Left ventricle myocardium superior (tissue), 1 donor: ENCODE measurements at regions not wholly inside any gene's neighbourhood (a gene's known extent, or its start where the extent isn't known, plus 50 kb on each side); places are given as distances from the start of the nearest gene placed in this dataset.

ENCODE experiments used
- ATAC-seq: fragments of 200-7000 bp; cut with Tn5 transposase; one replicate; pipeline ENCODE4 v1.9.1; 2020; ENCODE audit warnings: mild to moderate bottlenecking, moderate library complexity
- DNase-seq: peaks from one replicate; pipeline ENCODE4 v3.0.0-alpha.2; 2020
- intact Hi-C: fragments of 100-400 bp; cut with micrococcal nuclease; formaldehyde crosslinking; loops from one replicate; pipeline ENCODE4 v1.11.0; 2022
- donor health status: DM: no; HTN: yes; CAD: no; lungs with severe emphysema.

DNA sequence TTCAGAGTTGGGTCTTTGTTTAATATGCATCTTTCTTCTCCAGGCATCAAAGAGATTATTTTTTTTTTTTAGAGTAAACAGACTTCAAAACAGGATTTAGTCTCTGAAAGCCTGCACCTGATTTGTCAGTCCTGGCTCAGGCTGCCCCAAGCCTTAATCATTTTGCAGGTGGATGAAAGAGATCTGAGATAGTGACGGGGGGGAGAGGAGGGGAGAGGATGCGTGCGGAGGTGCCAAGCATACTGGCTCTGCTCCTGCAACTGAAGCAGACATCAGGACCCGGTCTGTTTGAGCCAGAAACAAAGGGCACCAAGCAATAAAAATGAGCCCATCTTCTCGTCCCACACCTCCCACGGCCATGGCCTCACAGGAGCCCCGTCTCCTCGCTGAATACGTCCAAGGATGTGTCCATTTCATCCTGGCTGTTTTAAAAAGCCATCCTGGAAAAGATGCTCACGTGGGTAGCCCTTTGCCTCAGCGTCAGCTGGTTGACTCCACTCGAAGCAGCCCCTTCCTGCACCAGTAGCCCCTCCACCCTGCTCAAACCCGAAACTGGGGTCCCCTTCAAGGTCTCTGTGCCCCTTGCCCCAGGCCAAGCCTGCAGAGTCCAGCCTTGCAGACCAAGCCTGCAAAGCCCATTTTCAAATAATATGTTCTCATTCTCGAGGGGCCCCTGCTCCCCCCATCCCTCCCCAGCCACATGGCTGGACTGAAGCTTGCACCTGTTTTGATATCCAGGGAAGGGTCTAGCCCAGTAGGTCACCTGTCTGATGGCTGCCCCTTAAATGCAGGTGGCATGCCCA, 84.8 kb upstream of the TNRC6C start:
- ATAC-seq (no peak), DNase-seq (peak; percentile 4)
- intact Hi-C loops, result no loop called here

DNA sequence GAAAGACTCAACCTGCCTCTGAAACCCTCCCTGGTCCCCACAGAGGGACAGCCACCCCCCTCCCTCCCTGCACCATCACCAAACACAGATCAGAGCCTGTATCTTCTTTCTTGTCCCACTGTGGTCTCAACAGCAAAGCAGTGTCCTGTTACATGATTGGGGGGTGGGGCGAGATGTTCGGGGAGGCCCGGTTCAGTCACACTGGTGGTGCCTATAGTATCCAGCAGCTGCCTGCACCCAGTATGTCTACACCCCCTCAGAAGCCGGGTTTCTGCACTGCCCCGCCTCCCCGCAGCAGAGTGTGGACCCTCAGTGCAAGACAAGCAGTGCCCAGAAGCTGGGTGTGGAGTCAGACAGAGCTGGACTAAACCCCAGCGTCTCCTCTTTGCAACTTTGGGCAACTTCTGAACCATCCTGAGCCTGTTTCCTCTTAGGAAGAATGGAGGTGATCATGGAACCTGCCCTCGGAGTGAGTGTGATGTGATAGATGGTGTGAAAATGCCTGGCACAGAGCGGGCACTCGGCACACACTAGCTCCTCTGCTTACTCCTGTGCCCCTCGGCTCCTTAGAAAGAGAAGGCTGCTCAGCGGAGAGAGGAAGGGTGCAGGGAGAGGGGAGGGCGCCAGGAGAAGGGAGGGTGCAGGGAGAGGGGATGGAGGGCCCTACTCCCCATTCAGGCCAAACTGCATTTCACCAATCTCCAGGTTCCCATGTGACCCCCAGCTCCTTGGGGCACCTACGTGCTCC, 84.0 kb upstream of the TNRC6C start:
- intact Hi-C loops, result no loop called here
- peak; percentile 14 for DNase-seq
- no peak for ATAC-seq

DNA sequence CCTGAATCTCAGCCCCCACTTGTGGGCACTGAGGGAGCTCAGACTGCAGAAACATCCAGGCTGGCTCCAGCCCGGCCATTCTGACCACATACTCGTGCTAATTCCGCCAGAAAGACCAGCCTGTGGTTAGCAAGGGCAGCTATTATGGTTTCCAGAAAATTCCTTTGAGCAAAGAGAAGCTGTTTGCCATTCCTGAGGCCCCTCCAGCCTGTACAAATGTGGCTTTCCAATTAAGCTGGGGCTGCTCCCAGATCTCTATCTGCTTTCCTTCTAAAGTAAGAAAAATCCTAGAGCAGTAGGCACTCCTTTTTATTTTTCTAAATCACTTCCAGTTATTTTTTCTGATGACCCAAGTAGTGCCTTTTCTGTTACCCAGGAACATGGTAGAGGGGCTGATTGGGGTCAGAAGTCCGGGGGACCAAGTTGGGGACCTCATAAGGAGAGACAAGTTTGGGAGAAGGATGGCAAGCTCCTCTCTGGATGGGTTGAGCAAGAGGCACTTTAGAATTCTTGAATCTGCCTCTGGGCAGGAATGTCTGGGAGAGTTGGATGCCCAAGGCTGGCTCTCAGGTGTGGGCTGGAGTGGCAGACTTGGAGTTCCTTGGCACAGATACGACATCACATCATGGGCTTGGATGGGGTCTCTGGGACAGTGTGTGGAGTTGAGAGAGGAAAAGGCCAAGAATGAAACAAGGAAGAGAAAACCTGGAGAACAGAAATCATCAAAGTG, 83.3 kb upstream of the TNRC6C start:
- DNase-seq, result no peak
- intact Hi-C loops, result no loop called here
- ATAC-seq, result no peak

DNA sequence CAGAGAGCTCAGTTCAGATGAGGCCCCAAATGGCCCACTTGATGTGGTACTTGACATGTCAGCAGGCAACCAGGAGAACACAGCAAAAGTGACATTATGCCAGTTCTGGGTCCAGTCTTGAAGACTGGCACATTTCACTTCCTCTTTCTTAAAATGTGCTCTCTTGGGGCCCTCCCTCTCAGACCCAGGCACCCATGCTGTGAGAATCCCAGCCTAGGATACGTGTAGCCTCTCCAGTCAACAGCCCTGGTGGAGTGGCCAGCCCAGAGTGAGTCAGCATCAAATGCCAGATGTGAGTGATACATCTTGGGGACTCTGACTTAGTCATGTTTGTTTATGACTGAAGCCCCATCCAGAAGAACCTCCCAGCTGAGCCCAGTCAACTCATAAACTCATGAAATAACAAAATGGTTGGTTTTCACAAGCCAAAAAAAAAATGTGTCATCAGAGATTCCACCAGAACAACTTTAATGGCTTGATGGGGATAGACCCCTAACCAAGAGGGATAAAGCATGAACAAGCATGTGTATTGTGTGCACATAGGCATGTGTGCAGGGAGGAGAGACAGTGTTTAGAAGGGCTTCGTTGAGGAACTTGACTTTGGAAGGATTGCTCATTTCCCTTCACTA, 82.5 kb upstream of the TNRC6C start:
- intact Hi-C loops, result no loop called here
- DNase-seq, result no peak
- ATAC-seq, result no peak

DNA sequence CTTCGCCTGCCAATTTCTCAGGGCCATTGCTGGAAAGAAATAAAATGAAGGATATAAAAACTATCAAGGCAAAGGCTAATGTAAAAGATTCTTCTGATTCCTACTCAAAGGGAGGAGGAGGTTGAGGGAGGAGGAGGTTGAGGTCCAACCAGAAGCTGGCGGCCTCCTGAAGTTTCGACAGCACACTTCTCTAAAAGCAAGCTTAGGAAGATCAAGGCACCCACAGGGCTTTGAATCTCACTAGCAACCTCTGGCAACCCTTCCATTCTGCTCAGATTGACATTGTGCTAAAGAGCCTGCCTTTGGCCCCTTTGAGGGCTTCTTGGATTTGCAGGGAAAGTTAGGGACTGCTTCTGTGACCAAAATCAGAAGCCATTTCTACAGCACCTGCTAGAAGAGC, 81.5 kb upstream of the TNRC6C start:
- no peak for ATAC-seq
- no peak for DNase-seq
- intact Hi-C loops, result no loop called here

DNA sequence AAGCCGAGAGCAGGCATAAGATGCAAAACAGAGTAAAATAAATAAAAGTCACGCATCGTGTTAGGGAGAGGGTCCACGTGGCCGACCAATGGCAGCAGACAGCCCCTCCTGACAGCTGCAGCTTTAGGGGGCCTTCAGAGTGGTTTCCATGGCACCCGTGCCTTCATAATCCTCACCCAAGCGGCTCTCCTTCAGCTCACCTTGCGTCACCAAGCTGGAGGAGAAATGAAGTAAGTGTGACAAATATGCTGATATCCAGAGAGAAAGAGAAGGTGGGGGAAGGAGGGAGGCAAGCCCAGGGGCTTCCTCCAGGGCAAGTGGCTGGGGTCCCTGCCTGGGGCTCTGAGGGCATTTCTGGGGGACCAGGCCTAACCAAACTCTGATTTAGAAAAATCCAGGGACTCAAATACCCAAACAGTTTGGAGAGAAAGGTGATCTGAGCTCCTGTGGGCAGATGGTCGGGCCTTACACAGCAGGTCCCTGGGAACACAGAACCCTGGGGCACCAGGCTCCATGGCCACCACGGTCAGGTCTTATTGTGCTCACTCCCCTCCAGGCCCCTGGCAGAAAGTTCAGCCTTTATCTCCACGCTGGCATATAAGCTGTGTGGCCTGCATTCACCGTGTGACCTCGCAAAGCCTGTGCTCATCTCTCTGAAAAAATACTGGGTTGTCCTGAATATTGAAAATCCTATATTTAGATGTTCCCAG, 80.7 kb upstream of the TNRC6C start:
- intact Hi-C loops, result no loop called here
- DNase-seq, result no peak
- ATAC-seq, result no peak

DNA sequence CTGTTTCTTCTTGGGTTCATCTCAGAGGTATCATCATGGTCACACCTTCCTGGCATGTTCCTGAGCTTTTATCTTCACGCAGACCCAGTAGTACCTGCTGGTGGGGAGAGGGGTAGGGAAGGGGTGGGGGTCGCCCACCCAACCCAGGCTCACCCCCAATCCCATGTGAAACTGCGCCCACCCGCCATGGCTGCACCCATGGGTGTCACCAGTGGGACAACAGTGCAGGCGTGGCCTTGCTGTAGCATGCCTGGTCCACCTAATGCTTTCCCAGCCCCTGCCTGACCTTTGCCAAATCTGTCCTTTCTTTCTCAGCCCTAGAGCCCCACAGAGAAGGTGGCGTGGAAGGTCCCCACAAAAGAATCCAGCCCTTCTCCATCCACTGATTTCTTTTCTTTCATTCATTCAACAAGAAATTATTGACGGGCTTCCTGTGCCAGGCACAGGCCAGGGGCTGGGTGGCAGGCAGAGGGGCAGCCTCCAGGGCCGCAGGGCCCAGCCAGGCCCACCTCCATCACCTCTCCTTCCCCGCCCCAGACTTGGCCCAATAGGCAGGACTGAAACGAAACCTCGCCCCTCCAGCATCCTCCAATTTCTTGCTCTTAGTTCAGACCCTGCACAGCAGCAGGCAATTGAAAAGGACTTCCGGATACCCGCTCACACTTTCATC, 79.1 kb upstream of the TNRC6C start:
- DNase-seq (no peak), ATAC-seq (no peak)
- intact Hi-C loops, result no loop called here

DNA sequence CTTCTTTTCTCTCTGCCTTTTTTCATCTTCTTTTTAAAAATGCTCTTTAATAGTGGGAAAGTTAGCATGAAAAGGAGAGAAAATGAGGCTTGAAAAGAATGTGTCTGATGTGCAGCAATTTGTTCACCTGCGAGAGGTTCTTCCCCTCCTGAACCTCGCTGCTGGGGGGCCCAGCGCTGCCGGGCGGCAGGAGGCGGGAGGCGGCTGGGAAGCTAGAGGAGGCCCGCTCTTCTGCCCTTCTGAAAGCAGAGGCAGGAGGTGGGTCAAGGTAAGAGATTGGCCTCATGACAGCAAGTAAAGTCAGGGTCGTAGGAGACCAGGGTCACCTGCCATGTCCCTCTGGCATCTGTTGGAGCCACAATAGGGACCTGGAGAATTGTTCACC, 78.6 kb upstream of the TNRC6C start:
- ATAC-seq (no peak), DNase-seq (no peak)
- intact Hi-C loops, result no loop called here

DNA sequence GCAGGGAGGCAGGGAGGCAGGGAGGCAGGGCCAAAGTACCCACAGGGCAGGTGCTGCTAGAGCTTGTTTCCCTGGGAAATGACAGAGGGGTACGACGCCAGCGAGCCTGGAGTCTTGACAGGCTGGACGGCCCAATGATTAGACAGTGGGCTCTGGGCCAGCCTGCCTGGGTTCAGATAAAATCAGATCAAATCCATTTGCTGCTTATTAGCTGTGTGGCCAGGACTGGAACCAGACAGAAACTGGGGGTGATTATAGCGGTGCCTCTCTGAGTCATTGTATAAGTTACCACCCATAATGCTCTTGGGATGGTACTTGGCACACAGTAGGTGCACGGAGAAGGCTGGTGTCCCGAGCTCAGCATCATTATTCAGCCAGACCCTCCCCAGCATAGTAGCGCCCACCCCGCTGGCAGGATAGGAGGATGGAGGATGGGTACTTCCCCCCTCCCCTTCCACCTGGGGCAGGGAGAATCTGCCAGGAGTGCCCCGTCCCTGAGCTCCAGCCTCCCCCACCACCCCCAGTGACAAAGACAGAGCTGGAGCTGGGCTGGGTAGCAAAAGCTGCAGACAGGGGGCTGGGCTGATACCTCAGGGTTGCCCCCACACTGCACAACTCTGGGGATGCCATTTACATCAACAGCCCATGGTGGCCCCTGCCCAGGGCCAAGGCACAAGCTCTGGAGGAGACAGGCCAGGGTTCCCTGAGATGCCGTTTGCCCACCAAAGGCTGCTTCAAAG, 77.6 kb upstream of the TNRC6C start:
- ATAC-seq (no peak), DNase-seq (peak; percentile 33)
- intact Hi-C loops, result no loop called here

DNA sequence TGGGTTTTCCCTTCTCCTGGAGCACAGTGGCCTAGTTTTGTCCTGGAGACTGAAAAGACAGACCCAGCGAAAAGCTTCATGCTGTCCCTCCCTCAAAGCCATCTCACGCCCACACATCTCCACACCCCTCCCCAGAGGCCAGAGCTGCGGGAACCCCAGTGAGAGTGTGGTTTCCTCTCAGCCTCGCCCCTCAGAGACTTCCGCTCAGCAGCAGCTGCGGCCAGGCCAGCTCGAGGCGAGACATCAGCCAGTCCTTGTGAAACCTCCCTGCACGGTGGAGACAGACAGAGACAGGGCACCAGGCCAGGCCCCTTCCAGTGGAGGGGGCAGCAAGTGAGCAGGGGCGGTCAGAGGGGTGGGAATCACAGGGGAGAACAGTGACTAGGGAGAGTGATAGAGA, 77.0 kb upstream of the TNRC6C start:
- ATAC-seq (peak; percentile 93), DNase-seq (peak; percentile 93)
- intact Hi-C loops, result no loop called here

DNA sequence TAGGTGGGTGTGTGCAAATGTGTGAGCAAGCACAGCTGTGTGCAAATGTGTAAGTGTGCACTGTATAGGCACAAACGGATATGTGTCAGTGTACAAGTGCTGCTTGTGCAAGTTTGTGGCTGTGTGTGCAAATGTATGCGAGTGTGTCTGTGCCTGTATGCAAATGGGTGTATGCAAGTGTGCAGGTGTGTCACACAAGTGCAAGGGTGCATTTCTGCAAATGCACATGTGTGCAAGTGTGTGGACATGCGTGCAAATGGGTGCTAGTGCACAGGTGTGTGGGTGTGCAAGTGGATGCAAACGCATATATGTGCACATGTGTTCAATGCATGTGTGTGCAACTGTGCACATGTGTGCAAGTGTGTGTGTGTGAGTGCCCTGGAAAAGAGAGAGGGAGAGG, 76.5 kb upstream of the TNRC6C start:
- intact Hi-C loops, result no loop called here
- no peak for ATAC-seq
- no peak for DNase-seq

DNA sequence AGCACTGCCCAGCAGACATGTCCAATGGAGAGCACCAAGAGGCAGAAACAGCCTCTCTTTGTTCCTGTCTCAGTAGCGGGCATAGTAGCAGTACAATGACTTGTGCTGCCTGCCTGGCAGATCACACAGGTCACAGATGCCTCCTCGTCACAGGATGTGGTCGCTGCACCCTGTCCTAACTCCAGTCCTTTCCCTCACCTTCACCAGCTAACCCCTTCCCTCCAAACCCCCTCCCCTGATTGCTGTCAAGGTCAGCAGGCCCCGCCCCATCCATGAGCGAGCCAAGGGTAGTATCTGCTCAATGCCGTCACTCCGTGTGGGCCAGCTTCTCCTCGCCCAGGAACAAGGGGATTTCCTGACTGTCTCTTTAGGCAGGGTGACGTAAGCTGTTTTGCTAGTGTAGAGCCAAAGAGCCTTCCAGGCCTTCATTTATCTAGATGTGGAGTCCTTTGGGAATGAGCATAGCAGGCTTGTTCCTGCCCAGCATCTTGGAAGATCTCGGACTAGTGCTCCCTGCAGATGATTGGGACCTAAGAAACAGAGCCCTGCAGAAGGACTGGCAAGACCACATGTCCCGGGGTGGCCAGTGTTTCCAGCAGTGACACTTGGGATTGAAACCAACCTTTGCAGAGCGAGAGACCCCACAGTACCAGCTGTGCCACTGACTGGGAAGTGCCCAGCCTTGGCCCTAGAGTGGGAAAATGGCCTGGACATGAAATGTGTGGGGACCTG, 75.9 kb upstream of the TNRC6C start:
- ATAC-seq (peak; percentile 79), DNase-seq (peak; percentile 84)
- intact Hi-C loops, result no loop called here

DNA sequence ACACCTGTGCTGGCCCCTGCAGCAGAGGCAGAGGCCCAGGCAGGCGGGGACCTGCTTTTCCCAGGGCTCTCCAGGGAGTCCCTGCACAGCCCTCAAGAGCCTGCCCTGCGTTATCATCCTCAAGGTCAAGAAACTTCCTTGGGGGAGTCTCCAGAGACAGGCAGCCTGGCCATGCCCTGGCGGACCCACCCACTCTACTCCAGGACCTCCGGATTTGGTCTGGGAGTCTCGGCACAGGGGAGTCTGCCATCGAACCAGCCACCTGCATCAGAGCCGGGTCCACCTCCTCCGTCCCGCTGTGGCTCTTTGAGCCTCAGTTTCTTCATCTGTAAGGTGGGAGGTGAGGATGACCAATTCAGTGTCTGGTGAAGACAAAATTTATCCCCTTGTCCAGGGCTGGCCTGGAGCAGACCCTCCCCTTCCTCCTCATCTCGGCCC, 75.3 kb upstream of the TNRC6C start:
- ATAC-seq, result no peak
- intact Hi-C loops, result no loop called here
- DNase-seq, result no peak

DNA sequence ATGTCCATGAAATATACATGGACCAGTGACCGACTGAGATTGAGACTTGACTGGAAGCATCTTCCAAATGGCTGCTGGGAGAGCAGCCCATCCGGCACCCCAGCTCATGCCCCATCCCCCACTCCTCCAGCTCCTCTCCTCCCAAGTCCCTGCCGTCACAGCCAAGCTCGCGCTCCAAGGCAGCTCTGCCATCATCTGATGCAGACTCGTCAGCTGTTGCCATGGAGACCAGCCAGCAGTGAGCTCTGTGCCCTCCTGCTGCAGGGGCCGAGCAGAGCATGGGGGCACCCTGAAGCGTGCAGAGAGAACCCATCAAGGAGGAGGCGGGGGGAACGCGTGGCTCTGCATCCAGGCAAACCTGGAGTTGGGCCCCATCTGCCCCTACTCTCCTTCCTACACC, 74.5 kb upstream of the TNRC6C start:
- no peak for ATAC-seq
- intact Hi-C loops, result no loop called here

DNA sequence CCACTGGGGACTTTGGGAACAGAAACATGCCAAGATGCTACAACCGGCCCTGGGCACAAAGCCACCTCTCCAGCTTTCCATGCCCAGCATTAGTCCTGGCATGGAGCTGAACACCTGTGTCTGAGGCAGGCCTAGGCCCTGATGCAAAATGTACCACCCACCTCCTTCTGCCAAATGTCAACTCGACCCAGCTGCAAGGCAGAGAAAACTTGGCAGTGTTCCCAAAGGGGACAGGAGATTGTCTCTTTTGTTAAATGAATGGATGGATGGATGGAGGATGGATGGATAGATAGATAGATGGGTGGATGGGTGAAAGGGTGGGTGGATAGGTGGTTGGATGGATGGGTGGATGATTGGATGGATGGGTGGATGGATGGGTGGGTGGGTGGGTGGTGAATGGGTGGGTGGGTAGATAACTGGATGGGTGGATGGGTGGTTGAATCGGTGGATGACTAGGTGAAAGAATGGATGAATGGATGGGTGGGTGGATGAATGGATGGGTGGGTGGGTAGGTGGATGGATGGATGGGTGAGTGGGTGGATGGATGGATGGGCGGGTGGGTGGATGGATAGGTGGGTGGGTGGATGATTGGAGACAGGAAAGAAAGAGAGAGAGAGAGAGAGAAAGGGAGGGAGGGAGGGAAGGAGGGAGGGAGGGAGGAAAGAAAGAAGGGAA, 73.4 kb upstream of the TNRC6C start:
- no peak for ATAC-seq
- intact Hi-C loops, result no loop called here
- DNase-seq, result no peak

More for the DNA sequence above, 74.5 kb upstream of the TNRC6C start:
- DNase-seq, result no peak

DNA sequence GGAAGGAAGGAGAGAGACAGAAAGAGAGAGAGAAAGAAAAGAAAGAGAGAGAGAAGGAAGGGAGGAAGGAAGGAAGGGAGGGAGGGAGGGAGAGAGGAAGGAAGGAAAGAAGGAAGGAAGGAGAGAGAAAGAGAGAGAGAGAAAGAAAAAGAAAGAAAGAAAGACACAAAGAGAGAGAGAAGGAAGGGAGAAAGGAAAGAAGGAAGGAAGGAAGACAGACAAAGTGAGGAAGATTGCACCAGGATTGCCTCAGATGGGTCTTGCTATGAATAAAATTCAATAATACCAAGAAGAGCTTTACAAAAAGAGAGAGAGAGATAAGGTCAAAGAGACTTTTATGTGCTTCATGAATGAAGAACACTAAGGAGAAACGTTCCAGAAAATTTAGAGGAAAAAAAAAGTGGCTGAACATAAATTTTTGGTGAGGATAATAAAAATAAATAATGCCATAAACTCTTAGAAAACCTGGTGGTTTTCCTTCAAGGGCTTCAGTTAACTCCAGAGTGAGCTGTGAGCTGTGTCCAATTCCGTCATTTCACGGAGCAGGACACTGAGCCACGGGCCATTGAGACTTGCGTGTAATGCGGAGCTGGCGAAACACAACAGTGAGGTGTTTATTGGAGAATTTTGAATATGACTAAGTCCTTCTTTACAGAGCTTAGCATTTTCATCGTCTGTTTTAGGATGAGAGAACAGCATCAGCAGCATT, 72.7 kb upstream of the TNRC6C start:
- DNase-seq, result no peak
- no peak for ATAC-seq
- intact Hi-C loops, result no loop called here
